Activated CD8-positive, alpha-beta T cell treated with anti-CD3 and anti-CD28 coated beads, Interleukin-2, amount 10 ng/mL, durations not matched to agents 7 days and 5 days (primary cell): ENCODE measurements at regions not wholly inside any gene's neighbourhood (a gene's known extent, or its start where the extent isn't known, plus 50 kb on each side); places are given as distances from the start of the nearest gene placed in this dataset.
"Not testable (repeated sequence)": the region's sequence is repeated elsewhere in the genome, so short reads cannot be mapped to it uniquely, and the experiment has no call there.

Experiments used
- ATAC-seq: fragments of 150-1000 bp; cut with Tn5 transposase; one replicate; pipeline ENCODE4 v1.10.0; 2021; ENCODE audit warnings: moderate library complexity
- CTCF ChIA-PET: fragments of 350-600 bp; sonication (Branson Sonifier 250); formaldehyde crosslinking; loops from one replicate; lab custom pipeline; 2021; ENCODE audit warnings: antibody characterized with exemption; lab: Charles Lee
- POLR2A ChIA-PET: fragments of 350-600 bp; sonication (Branson Sonifier 250); formaldehyde crosslinking; loops from one replicate; lab custom pipeline; 2021; ENCODE audit warnings: antibody characterized with exemption; lab: Charles Lee
- DNase-seq: peaks from one replicate; pipeline ENCODE4 v3.0.0-alpha.2; 2020
- H3K27ac Mint-ChIP-seq: one replicate; pipeline ENCODE4 v1.8.0; 2021; ENCODE audit warnings: mild to moderate bottlenecking, mixed read lengths
- H3K27me3 Mint-ChIP-seq: one replicate; pipeline ENCODE4 v1.8.0; 2021; ENCODE audit warnings: low read depth, mixed read lengths
- H3K36me3 Mint-ChIP-seq: one replicate; pipeline ENCODE4 v1.8.0; 2021; ENCODE audit warnings: low read depth, mixed read lengths
- H3K4me1 Mint-ChIP-seq: one replicate; pipeline ENCODE4 v1.8.0; 2021; ENCODE audit warnings: low read depth, mixed read lengths
- H3K4me3 Mint-ChIP-seq: one replicate; pipeline ENCODE4 v1.8.0; 2021; ENCODE audit warnings: mild to moderate bottlenecking, mixed read lengths
- H3K9me3 Mint-ChIP-seq: one replicate; pipeline ENCODE4 v1.8.0; 2022; ENCODE audit warnings: mixed read lengths; ENCODE audit not compliant: insufficient read depth

DNA sequence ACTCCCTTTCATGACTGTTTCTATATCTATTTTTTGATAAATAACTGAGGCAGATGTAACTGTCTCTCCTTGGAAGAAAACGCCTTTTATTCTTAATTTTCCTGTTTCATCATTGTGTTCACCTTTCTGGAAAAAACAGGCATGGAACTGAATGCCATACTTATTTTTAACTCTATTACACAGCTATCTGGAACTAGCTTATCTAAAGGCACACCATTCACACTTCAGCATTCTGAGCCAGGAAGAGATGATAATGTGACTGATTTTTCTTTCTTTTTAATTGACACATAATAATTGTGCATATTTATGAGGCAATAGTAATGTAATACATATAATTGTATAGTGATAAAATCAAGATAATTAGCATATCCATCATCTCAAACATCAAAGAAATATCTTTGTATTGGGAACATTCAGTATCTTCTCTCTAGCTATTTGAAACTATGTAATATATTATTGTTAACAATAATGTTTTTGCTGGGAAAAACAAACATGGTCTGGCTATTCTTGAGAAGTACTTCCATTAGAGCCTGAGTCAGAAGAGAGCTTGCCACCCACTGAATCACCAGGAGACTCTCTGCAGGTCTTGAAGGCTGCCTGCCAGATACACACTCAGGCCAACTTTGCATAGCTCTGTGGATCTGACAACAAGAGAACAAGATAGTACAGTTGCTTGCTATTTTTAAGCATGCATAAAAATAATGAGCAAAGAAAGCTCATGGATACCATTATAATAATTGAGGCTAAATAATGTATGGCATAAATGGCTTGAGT is 501.0 kb upstream of the EDIL3 start:
- Mint-ChIP-seq H3K27me3 (no peaks in the 10 kb centered on the region), H3K4me3 (no peak overlapping the region), H3K9me3 (peaks cover under 1% of the 10 kb centered on the region), H3K4me1 (no peaks in the 10 kb centered on the region), H3K27ac (no peak overlapping the region), H3K36me3 (no peaks in the 10 kb centered on the region)
- ChIA-PET POLR2A (no interaction called here), CTCF (no interaction called here)
- ATAC-seq (no peak), DNase-seq (no peak)

DNA sequence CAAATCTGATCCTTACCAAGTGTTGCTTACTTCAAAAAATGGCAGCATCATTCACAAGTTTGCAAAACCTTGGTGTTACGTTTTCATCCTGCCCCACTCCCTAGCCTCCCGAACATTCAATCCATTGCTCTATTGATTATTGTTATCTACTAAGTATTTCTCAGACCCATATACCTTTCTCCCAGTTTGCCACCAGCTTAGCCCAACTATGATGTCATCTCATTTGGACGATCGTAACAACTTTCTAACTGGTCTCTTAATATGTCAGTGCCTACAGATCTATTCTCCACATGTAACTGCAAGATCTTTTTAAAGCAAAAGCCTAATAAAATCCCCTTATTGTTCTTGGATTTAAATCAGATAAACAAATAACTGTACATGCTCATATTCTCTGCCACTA is 497.1 kb upstream of the EDIL3 start:
- CTCF ChIA-PET = no interaction called here
- Mint-ChIP-seq H3K4me1 (no peaks in the 10 kb centered on the region), H3K27me3 (no peaks in the 10 kb centered on the region)

DNA sequence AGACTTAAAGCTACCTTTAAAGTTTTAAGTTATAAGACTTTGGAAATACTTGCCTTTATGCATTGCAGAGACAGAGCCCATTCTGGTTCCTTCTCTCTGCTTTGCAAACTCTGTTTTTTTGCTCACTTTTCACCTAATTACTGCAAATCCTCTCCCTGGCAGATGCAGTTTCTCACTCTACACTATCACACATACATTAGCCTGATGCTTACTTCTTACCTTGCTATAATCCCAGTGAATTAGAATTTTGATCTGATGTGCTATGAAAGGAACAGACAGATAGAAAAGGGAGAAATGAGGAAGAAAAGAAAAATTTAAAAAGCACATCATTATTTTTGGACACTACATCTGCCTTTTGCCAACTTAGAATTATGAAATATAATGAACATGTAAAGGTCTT is 489.5 kb upstream of the EDIL3 start:
- ChIA-PET POLR2A (no interaction called here), CTCF (no interaction called here)
- Mint-ChIP-seq H3K4me3 (no peak overlapping the region), H3K36me3 (no peaks in the 10 kb centered on the region), H3K27me3 (no peaks in the 10 kb centered on the region), H3K27ac (no peak overlapping the region), H3K4me1 (no peaks in the 10 kb centered on the region), H3K9me3 (no peaks in the 10 kb centered on the region)
- DNase-seq (no peak), ATAC-seq (no peak)

More for the DNA sequence above, 497.1 kb upstream of the EDIL3 start:
- ATAC-seq (no peak), DNase-seq (no peak)
- Mint-ChIP-seq H3K4me3 (no peak overlapping the region), H3K9me3 (no peaks in the 10 kb centered on the region), H3K36me3 (no peaks in the 10 kb centered on the region), H3K27ac (no peak overlapping the region)
- POLR2A ChIA-PET = no interaction called here

DNA sequence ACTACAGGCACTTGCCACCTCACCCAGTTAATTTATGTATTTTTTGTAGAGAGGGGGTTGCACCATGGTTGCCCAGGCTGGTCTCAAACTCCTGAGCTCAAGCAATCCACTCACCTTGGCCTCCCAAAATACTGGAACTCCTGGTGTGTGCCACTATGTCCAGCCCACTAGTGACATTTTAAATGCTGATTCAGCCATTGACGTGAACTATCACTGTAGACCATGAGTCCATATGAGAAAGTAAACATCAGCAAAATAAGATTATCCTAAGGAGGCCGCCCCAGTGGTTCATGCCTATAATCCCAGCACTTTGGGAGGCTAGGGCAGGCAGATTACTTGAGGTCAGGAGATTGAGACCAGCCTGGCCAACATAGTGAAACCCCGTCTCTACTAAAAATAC is 488.1 kb upstream of the EDIL3 start:
- no peaks in the 10 kb centered on the region for H3K9me3 Mint-ChIP-seq
- POLR2A ChIA-PET = no interaction called here
- no peak overlapping the region for H3K4me3 Mint-ChIP-seq
- H3K4me1 Mint-ChIP-seq = no peaks in the 10 kb centered on the region
- DNase-seq (no peak), ATAC-seq (no peak)
- no peaks in the 10 kb centered on the region for H3K36me3 Mint-ChIP-seq
- CTCF ChIA-PET = no interaction called here
- no peak overlapping the region for H3K27ac Mint-ChIP-seq
- H3K27me3 Mint-ChIP-seq = no peaks in the 10 kb centered on the region

DNA sequence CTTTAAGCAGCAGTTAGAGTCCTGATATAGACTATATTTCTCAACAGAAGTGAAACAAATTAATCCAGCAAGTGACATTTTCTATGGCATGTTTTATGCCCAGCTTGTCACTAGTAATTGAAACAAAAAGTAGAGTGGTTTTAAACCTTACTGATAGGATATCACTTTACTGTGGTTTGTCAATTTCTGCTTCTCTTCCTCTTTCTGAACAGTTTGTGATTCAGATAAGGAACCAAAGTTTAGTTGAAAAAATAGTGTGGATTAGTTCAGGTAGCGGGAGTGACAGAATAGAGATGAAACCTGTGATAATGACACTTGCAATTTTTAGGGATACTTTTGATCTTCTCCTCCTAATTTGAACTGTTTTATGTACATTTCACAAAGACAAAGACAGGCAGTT is 485.7 kb upstream of the EDIL3 start:
- ATAC-seq (no peak), DNase-seq (no peak)
- no peaks in the 10 kb centered on the region for H3K9me3 Mint-ChIP-seq
- CTCF ChIA-PET = no interaction called here
- H3K27me3 Mint-ChIP-seq = no peaks in the 10 kb centered on the region
- H3K36me3 Mint-ChIP-seq = no peaks in the 10 kb centered on the region
- H3K27ac Mint-ChIP-seq = no peak overlapping the region
- no peak overlapping the region for H3K4me3 Mint-ChIP-seq
- POLR2A ChIA-PET = no interaction called here
- H3K4me1 Mint-ChIP-seq = no peaks in the 10 kb centered on the region

DNA sequence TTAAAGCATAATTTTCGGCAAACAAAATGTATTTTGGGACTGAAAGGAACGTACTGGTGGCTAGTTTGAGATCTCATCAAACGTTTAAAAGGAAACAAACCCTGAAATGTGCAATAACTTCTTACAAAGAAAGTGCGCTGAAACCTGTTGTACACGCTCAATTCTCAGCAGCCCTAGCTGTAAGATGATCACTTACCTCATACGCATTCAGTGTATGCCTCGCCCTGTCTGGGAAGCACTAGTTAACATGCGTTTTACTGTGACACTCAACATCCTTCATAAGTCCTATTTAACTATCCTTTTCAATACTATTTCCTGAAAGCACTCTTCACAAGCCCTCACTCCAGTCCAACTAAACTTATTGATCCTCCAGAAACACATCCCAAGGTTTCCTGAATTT is 485.0 kb upstream of the EDIL3 start:
- no peaks in the 10 kb centered on the region for H3K9me3 Mint-ChIP-seq
- no peak overlapping the region for H3K27ac Mint-ChIP-seq
- ATAC-seq (no peak), DNase-seq (no peak)
- H3K4me1 Mint-ChIP-seq = no peaks in the 10 kb centered on the region
- CTCF ChIA-PET = no interaction called here
- H3K27me3 Mint-ChIP-seq = no peaks in the 10 kb centered on the region
- H3K4me3 Mint-ChIP-seq = no peak overlapping the region
- POLR2A ChIA-PET = no interaction called here
- no peaks in the 10 kb centered on the region for H3K36me3 Mint-ChIP-seq

DNA sequence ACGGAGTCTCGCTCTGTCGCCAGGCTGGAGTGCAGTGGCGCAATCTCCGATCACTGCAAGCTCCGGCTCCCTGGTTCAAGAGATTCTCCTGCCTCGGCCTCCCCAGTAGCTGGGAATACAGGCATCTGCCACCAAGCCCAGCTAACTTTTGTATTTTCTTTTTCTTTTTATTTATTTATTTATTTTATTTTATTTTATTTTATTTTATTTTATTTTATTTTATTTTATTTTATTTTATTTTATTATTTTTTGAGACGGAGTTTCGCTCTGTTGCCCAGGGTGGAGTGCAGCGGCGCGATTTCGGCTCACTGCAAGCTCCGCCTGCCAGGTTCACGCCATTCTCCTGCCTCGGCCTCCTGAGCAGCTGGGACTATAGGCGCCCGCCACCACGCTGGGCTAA is 479.3 kb upstream of the EDIL3 start:
- H3K9me3 Mint-ChIP-seq, CTCF ChIA-PET, H3K36me3 Mint-ChIP-seq, H3K27ac Mint-ChIP-seq, ATAC-seq, H3K27me3 Mint-ChIP-seq, DNase-seq, H3K4me3 Mint-ChIP-seq, POLR2A ChIA-PET, H3K4me1 Mint-ChIP-seq: not testable (repeated sequence)

DNA sequence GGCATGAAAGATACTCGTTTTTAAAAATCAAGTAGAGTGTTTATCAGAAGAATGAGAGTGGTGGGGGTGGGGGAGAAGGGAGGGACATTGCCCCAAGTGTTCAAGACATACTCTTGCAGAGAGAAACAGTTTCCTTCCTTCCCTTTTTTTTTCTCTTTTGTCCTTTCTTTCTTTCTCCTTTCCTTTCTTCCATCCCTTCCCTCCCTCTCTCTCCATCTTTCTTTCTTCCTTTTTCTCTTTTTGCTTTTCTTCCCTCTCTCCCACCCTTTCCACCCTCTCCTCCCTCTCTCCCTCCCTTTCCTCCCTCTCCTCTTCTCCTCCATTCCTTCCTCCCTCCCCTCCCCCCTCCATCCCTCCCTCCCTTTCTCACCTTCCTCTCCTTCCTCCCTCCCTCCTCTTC is 478.3 kb upstream of the EDIL3 start:
- ChIA-PET CTCF (no interaction called here), POLR2A (no interaction called here)
- Mint-ChIP-seq H3K9me3 (no peaks in the 10 kb centered on the region), H3K4me3 (no peak overlapping the region), H3K4me1 (no peaks in the 10 kb centered on the region), H3K27me3 (no peaks in the 10 kb centered on the region), H3K36me3 (no peaks in the 10 kb centered on the region), H3K27ac (no peak overlapping the region)
- DNase-seq (no peak), ATAC-seq (no peak)

DNA sequence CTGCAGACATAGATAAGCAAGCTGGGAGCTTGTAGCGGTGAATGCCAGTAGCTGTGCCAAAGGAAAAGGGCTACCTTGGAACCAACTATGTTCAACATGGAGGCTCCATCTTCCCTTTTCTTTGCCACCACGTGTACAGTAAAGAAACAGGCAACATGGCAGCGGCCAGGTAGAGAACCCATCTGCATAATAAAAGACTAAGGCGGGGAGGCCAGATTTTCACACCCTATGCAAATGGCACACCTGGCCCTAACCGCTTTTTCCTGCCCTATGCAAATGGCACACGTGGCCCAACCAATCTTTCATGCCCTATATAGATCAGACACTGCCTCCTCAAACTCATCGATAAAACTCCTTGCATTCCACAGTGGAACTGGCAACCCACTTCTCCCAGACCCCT is 477.5 kb upstream of the EDIL3 start:
- Mint-ChIP-seq H3K36me3 (no peaks in the 10 kb centered on the region), H3K4me3 (no peak overlapping the region), H3K9me3 (no peaks in the 10 kb centered on the region), H3K27me3 (no peaks in the 10 kb centered on the region), H3K4me1 (no peaks in the 10 kb centered on the region), H3K27ac (no peak overlapping the region)
- POLR2A ChIA-PET = no interaction called here
- ATAC-seq (no peak), DNase-seq (no peak)
- CTCF ChIA-PET = no interaction called here

DNA sequence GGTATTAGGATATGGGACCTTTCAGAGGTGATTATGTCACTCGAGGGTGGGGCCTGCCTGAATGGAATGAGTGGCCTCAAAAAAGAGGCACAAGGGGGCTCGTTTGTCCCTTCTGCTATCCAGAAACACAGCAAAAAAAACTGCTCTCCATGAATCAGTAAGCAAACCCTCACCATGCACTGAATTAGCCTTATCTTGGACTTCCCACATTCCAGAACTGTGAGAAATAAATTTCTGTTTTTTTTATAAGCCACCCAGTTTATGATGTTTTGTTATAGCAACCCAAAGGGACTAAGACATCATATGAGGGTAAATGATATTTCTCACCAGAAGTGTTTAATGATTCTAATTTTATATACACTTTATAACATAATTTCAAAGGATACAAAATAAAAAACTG is 476.6 kb upstream of the EDIL3 start:
- H3K4me3 Mint-ChIP-seq = no peak overlapping the region
- ATAC-seq (no peak), DNase-seq (no peak)
- H3K9me3 Mint-ChIP-seq = no peaks in the 10 kb centered on the region
- H3K36me3 Mint-ChIP-seq = no peaks in the 10 kb centered on the region
- CTCF ChIA-PET = no interaction called here
- H3K4me1 Mint-ChIP-seq = no peaks in the 10 kb centered on the region
- POLR2A ChIA-PET = no interaction called here
- H3K27ac Mint-ChIP-seq = no peak overlapping the region
- H3K27me3 Mint-ChIP-seq = no peaks in the 10 kb centered on the region

DNA sequence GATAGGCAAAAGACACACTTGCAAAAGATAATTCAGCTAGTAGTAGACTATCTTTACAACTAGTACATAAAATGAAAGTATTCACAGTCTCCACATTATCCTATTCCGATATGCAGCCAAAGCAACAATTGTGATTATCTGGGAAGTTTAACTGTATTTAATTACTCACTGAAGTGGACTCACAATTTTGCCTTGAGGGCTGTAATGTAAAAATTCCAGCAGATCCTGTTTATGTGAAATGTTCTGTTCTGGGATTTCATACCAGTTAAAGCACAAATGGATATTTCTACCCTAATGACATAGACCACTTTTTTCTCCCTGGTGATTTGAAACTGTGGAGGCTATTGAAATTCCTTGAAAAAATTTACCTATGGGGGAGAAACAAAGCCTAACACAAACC is 474.4 kb upstream of the EDIL3 start:
- no peaks in the 10 kb centered on the region for H3K36me3 Mint-ChIP-seq
- H3K4me1 Mint-ChIP-seq = no peaks in the 10 kb centered on the region
- H3K27ac Mint-ChIP-seq = no peak overlapping the region
- no peaks in the 10 kb centered on the region for H3K27me3 Mint-ChIP-seq
- H3K4me3 Mint-ChIP-seq = no peak overlapping the region
- DNase-seq (no peak), ATAC-seq (no peak)
- ChIA-PET POLR2A (no interaction called here), CTCF (no interaction called here)
- H3K9me3 Mint-ChIP-seq = no peaks in the 10 kb centered on the region

DNA sequence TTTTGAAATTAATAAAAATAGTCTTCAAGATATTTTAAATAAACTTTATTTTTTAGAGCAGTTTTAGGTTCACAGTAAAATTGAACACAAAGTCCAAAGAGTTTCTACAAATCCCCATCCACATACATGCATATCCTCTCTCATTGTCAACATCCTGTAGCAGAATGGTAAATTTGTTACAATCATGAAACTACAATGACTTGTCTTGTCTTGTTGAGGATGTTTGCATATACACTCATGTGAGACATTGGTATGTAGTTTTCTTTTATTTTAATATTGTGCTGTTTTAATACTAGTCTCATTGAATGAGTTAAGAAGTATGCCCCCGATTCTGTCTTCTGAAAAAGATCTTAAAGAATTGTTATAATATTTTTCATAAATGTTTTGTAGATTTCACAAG is 447.0 kb upstream of the EDIL3 start:
- CTCF ChIA-PET = no interaction called here
- no peak overlapping the region for H3K27ac Mint-ChIP-seq
- H3K4me3 Mint-ChIP-seq = no peak overlapping the region
- H3K4me1 Mint-ChIP-seq = no peaks in the 10 kb centered on the region
- H3K36me3 Mint-ChIP-seq = no peaks in the 10 kb centered on the region
- H3K9me3 Mint-ChIP-seq = peaks cover 3% of the 10 kb centered on the region
- POLR2A ChIA-PET = no interaction called here
- ATAC-seq (no peak), DNase-seq (no peak)
- no peaks in the 10 kb centered on the region for H3K27me3 Mint-ChIP-seq

DNA sequence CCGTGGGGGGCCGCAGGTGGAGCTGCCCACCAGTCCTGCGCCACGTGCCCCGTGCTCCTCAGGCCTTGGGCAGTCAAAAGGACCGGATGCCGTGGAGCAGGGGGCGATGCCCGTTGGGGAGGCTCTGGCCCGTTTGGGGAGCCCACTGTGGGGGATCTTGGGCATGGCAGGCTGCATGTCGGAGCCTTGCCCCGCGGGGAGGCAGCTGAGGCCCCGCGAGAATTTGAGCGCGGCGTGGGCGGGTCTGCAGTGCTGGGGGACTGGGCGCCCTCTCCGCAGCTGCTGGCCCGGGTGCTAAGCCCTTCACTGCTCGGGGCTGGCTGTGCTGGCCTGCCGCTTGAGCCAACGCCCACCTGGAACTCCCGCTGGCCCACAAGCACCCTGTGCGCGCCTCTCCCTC is 445.6 kb upstream of the EDIL3 start:
- Mint-ChIP-seq H3K4me3 (no peak overlapping the region), H3K36me3 (no peaks in the 10 kb centered on the region)
- CTCF ChIA-PET = no interaction called here

More for the DNA sequence above, 445.6 kb upstream of the EDIL3 start:
- H3K9me3 Mint-ChIP-seq = peaks cover 3% of the 10 kb centered on the region
- no peaks in the 10 kb centered on the region for H3K27me3 Mint-ChIP-seq
- POLR2A ChIA-PET = no interaction called here
- no peak overlapping the region for H3K27ac Mint-ChIP-seq
- no peaks in the 10 kb centered on the region for H3K4me1 Mint-ChIP-seq
- ATAC-seq (no peak), DNase-seq (no peak)
